CD4-positive, alpha-beta T cell treated with Interferon alpha-2 for 1 hour (primary cell): ENCODE measurements at regions not wholly inside any gene's neighbourhood (a gene's known extent, or its start where the extent isn't known, plus 50 kb on each side); places are given as distances from the start of the nearest gene placed in this dataset.
"Not testable (repeated sequence)": the region's sequence is repeated elsewhere in the genome, so short reads cannot be mapped to it uniquely, and the experiment has no call there.

Source experiments
- DNase-seq, 2 donors: peaks; one replicate each; pipeline ENCODE4 v3.0.0-alpha.2; 2020 to 2022

DNA sequence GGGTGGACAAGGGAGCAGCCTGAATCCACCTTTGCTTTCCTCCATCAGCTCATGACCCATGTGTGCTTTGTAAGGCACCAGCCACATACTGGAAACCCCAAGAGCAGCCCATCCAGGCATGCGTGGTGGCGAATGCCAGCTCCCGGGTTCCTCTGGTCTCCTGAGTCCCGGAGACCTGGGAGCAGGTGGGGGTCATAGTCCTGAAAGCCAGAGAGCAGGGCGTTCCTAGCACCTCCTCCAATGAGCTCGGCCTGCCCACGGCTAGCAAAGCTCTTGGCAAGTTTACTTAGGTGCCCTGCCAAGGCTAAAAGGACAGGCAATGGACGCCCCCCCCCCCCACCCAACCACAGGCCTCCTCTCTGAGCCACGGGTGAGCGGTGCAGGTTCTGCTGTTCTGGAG lies 3960.2 kb upstream of the TPTE start:
- DNase-seq: not testable (repeated sequence)

DNA sequence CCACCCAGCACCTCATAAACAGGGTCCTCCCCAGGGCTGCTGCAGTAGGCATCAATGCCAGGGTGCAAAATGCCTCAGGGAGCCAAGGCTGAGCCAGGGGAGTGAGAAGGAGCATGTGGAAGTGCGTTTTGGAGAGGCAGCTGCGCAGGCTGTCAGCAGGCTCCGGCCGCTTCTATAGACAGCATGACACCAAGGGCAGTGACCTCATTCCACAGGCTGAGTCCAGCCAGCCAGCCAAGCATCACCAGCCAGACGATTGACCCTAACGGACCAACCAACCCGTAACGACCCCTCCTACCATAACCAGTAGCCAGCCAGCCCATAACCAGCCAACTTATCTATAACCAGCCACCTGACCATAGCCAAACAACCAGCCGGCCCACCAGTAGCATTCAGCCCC lies 3959.8 kb upstream of the TPTE start:
- DNase-seq: not testable (repeated sequence)

DNA sequence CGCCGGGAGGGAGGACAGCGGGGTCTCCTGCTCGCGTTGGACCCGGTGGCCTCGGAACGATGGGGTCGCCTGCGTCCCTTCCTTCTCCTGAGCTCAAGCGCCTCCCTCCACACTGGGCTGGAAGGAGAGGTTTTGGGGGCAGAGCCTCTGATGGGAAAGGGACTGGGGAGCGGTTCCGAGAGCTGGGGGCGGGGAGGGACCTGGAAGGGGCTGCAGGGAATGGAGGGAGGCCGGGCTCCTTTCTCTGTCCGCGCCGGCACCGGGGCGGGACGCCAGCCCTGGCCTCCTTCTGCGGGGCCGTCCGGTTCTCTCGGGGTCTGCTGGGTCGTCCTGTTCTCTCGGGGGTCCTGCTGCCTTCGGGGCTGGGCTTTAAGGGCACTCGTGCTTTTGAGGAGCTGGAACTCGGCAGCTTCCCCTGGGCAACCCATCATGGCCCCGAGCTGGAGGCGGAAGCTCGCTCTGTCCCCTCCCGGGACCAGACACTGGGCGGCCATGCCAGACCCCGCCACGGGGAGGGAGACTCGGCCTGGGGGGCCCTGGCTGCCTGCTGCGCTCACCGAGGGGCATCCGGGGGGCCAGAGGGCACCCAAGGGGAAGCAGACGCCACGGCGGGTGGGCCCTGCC lies 3956.7 kb upstream of the TPTE start:
- DNase-seq: not testable (repeated sequence)

DNA sequence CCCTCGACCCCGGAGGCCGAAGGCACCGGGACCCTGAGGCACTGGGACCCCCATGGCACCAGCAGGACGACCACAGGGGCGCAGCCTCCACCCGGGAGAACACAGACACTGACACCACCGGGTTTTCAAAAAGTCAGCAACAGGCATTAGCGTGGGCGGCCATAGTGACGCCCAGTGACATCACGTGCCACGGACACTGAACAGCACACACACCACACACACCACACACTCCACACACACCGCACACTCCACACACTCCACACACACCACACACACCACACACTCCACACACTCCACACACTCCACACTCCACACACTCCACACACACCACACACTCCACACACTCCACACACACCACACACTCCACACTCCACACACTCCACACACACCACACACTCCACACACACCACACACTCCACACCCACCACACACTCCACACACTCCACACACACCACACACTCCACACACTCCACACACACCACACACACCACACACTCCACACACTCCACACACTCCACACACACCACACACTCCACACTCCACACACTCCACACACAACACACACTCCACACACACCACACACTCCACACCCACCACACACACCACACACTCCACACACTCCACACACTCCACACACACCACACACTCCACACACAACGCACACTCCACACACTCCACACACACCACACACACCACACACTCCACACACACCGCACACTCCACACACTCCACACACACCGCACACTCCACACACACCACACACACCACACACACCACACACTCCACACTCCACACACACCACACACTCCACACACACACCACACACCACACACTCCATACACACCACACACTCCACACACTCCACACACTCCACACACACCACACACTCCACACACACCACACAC lies 3955.9 kb upstream of the TPTE start:
- DNase-seq: peak; percentile 58

DNA sequence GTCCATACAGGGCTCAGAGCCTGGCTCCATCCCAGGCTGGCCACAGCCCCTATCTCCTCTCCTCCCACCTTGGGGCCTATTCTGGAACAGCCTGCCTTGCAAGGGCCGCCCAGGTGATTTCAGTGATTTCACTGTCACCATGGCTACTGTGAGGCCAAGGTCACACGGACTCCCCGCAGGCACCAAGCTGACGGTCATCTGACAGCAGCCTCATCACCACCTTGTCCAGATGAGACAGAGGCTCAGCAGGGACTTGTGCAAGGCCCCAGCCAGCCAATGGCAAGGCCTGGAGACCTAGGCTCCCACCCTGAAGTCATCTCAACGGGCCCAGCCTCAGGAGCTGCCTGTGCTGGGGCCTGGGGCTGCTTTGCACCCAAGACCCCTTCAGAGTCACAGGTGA lies 3953.8 kb upstream of the TPTE start:
- not testable (repeated sequence) for DNase-seq

DNA sequence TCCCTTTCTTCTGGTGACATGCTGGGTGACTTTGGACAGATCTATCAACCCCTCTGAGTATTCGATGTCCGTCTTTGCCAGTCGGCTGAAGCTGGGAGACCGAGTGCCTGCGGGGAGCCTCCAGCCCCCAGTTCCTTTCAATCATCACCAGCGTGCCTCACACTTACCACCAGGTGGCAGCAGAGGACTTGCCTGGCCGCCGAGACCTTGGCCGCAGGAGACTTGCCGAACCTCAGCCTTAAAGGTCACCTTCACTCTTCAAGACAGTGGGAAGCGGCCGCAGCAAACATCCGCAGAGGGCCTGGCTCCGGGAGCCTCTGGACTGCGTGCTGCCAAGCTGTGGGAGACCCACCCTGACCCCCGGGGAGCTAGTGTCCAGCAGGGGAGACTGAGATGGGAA lies 3952.2 kb upstream of the TPTE start:
- not testable (repeated sequence) for DNase-seq

DNA sequence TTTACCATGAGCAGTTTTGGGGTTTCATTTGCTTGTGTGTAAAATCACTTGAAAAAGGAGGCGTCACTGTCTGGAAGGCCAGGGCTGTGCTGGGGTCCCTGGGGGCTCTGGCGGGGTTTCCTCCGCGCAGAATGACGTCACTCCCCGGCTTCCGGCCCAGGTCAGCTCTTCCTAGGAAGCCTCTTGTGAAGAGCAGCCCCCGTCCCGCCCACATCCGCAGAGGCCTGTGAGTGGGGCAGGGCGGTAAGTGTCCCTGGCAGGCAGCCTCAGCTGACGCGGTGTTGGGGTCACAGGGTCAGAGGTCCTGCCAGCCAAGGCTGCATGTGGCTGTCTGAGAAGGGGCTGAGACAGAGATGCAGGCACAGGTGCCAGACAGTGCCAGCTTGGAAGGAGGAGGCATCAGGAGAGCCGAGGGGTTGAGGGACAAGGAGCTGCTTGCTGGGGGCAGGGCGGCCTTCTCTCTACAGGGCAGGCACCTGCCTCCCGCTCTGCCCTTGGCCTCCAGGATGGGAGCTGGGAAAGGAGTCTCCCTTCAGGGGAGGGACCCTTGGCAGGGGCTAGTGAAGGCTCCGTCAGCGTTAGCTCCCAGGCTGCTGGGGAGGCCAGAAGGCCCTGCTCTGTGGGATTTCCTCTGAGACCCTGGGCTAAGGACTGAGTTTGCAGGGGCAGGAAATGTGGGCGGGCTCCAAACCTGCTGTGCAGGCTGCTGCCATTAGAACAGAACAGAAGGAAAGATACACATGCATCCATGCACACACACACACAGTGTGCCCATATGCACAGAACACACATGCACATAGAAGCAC lies 3951.6 kb upstream of the TPTE start:
- not testable (repeated sequence) for DNase-seq

DNA sequence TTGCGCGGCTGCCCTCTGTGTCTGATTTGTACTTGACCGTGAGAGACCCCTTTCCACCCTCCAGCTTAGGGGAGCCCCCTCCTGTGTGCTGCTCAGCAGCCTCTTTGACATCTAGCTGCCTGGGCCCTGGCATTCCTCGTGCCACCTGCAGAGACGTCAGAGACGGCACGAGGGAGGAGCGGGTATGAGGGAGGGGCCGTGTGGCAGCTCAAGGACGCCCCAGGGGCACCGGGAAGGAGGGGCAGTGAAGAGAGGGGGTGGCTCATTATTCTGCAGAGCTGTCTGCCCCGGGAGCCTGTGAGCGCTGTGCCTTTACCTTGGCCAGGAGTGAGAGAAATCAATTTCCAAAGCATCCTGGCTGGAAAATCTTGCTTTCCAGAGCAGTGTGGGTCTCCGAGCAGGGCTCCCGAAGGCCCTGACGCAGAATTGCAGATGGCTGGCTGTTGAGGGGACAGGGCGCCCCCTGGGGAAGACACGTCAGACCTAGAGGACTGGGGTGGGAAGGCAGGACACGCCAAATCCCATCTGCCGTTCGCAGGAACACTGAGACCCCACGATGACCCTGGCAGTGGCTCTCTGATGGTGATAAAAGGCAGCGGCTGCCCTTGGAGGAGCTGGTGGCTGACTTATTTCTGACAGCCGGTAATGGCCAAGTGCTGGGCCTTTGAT lies 3950.5 kb upstream of the TPTE start:
- DNase-seq: not testable (repeated sequence)

DNA sequence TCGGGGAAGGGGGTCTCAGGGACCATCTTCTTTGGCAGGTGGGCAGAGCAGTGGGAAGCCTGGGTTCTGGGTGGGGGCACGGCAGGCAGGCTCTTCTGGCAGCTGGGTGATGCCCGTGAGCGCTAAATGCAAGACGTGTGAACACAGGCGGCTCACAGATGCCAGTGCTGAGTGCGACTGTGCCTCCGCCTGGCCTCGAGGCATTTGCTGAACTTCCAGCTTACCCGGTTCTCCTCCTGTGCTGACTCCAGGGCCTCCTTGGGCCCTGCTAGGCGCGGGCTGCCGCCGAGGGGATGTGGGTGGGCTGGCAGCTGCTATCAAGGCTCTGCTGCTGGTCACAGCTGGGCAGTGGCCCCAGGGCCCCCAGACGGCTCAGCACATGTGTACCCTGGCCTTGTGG lies 3947.8 kb upstream of the TPTE start:
- DNase-seq: not testable (repeated sequence)

DNA sequence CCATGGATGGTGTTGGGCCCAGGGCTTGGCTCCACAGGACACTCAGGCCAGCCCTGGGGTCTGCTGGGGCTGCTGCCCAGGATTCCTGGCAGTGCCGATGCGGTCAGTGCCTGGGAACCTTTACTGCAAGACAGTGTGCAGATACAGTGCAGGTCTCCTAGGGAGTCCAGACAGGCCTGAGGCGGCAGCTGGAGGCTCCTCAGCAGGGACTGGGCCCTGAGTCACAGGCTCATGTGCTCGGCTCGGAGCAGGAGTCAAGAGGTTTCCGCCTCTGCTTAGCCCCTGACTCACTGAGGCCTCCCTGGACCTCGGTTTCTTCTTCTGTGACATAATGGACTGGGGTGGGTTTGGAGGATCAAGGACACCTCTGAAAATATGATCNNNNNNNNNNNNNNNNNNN lies 3941.6 kb upstream of the TPTE start:
- not testable (repeated sequence) for DNase-seq
